Activated CD4-positive, CD25-positive, alpha-beta regulatory T cell (primary cell): ENCODE measurements at regions not wholly inside any gene's neighbourhood (a gene's known extent, or its start where the extent isn't known, plus 50 kb on each side); places are given as distances from the start of the nearest gene placed in this dataset.
"Not testable (repeated sequence)": the region's sequence is repeated elsewhere in the genome, so short reads cannot be mapped to it uniquely, and the experiment has no call there.

ENCODE experiments used
- DNase-seq, 4 experiments: peaks; one replicate each; lab custom pipeline; 2025; lab: John Stamatoyannopoulos, UW

- not testable (repeated sequence) for DNase-seq
Observed at GRCh38 chr6:85356743-85357142, 93.1 kb upstream of the NT5E start.

- no peak for DNase-seq
Observed at GRCh38 chr6:85355816-85356215, 94.1 kb upstream of the NT5E start.

GRCh38 chr6:85354761-85355618 lies 94.9 kb upstream of the NT5E start:
- peak in 2 of 4 experiments; percentile 3 to 12 for DNase-seq

- DNase-seq, result no peak
Observed at GRCh38 chr6:85353012-85353411, 96.9 kb upstream of the NT5E start.

GRCh38 chr6:85348643-85349042 lies 101.2 kb upstream of the NT5E start:
- no peak for DNase-seq

- no peak for DNase-seq
Observed at GRCh38 chr6:85347812-85348211, 102.1 kb upstream of the NT5E start.

GRCh38 chr6:85346196-85346595 lies 103.7 kb upstream of the NT5E start:
- no peak for DNase-seq

- DNase-seq, result no peak
Observed at GRCh38 chr6:85344996-85345395, 104.9 kb upstream of the NT5E start.

GRCh38 chr6:85343428-85343827 lies 106.5 kb upstream of the NT5E start:
- no peak for DNase-seq

- no peak for DNase-seq
Observed at GRCh38 chr6:85329196-85329595, 120.7 kb upstream of the NT5E start.

GRCh38 chr6:85325811-85326210 lies 124.1 kb upstream of the NT5E start:
- DNase-seq, result not testable (repeated sequence)

- peak in 2 of 4 experiments; percentile 14 to 18 for DNase-seq
Observed at GRCh38 chr6:85323435-85324040, 126.3 kb upstream of the NT5E start.

GRCh38 chr6:85322446-85323105 lies 127.3 kb upstream of the NT5E start:
- no peak for DNase-seq

GRCh38 chr6:85321906-85322305 lies 128.0 kb upstream of the NT5E start:
- no peak for DNase-seq

- DNase-seq, result no peak
Observed at GRCh38 chr6:85314586-85314985, 135.3 kb upstream of the NT5E start.

GRCh38 chr6:85300581-85300980 lies 149.3 kb upstream of the NT5E start:
- DNase-seq, result no peak

GRCh38 chr6:85298553-85298952 lies 151.3 kb upstream of the NT5E start:
- DNase-seq, result no peak

GRCh38 chr6:85291326-85291725 lies 158.6 kb upstream of the NT5E start:
- DNase-seq, result no peak

GRCh38 chr6:85287654-85288053 lies 162.2 kb upstream of the NT5E start:
- no peak for DNase-seq

- no peak for DNase-seq
Observed at GRCh38 chr6:85287158-85287557, 162.7 kb upstream of the NT5E start.

- DNase-seq, result not testable (repeated sequence)
Observed at GRCh38 chr6:85286507-85286906, 163.4 kb upstream of the NT5E start.

- no peak for DNase-seq
Observed at GRCh38 chr6:85285934-85286333, 163.9 kb upstream of the NT5E start.

- no peak for DNase-seq
Observed at GRCh38 chr6:85285114-85285513, 164.8 kb upstream of the NT5E start.
